Parathyroid adenoma (tissue), 2 donors: ENCODE measurements at regions not wholly inside any gene's neighbourhood (a gene's known extent, or its start where the extent isn't known, plus 50 kb on each side); places are given as distances from the start of the nearest gene placed in this dataset.

ENCODE experiments used
- H2AFZ ChIP-seq: fragments of 300-600 bp; sonication (generic); one replicate; pipeline ENCODE4 v1.7.0; 2017; ENCODE audit warnings: antibody characterized with exemption, mild to moderate bottlenecking
- H3K27ac ChIP-seq: fragments of 300-600 bp; sonication (generic); one replicate; pipeline ENCODE4 v1.7.0; 2017
- H3K27me3 ChIP-seq: fragments of 300-600 bp; sonication (generic); one replicate; pipeline ENCODE4 v1.7.0; 2017; ENCODE audit warnings: low read length; ENCODE audit not compliant: control insufficient read depth, insufficient read depth
- H3K36me3 ChIP-seq: fragments of 300-600 bp; sonication (generic); one replicate; pipeline ENCODE4 v1.7.0; 2017; ENCODE audit warnings: low read length; ENCODE audit not compliant: control insufficient read depth, insufficient read depth
- H3K4me1 ChIP-seq: fragments of 300-600 bp; sonication (generic); one replicate; pipeline ENCODE4 v1.7.0; 2017; ENCODE audit warnings: control low read depth
- H3K4me2 ChIP-seq: fragments of 300-600 bp; sonication (generic); one replicate; pipeline ENCODE4 v1.7.0; 2017; ENCODE audit warnings: low read length
- H3K4me3 ChIP-seq: fragments of 300-600 bp; sonication (generic); one replicate; pipeline ENCODE4 v1.7.0; 2017; ENCODE audit warnings: low read depth, low read length
- H3K79me2 ChIP-seq: fragments of 300-600 bp; sonication (generic); one replicate; pipeline ENCODE4 v1.7.0; 2017; ENCODE audit warnings: control low read depth
- H3K9ac ChIP-seq: fragments of 300-600 bp; sonication (generic); one replicate; pipeline ENCODE4 v1.7.0; 2017; ENCODE audit warnings: mild to moderate bottlenecking
- H3K9me3 ChIP-seq: fragments of 300-600 bp; sonication (generic); one replicate; pipeline ENCODE4 v1.7.0; 2017; ENCODE audit warnings: low read length; ENCODE audit not compliant: control insufficient read depth
- TF ChIP-seq, protein P1 (sequence below): fragments of 300-600 bp; sonication (generic); IDR thresholded peaks from one replicate; pipeline ENCODE4 v1.7.0; 2017; ENCODE audit warnings: antibody characterized with exemption, mild to moderate bottlenecking
- donor health status: primary hyperparathyroidism.

- Histone ChIP-seq H2AFZ (no peak overlapping the region), H3K36me3 (no peaks in the 10 kb centered on the region), H3K9ac (no peak overlapping the region), H3K4me1 (no peaks in the 10 kb centered on the region), H3K27ac (no peak overlapping the region), H3K4me2 (no peak overlapping the region), H3K27me3 (no peaks in the 10 kb centered on the region), H3K4me3 (no peak overlapping the region), H3K9me3 (no peaks in the 10 kb centered on the region), H3K79me2 (no peaks in the 10 kb centered on the region)
- TF ChIP-seq, protein P1, sequence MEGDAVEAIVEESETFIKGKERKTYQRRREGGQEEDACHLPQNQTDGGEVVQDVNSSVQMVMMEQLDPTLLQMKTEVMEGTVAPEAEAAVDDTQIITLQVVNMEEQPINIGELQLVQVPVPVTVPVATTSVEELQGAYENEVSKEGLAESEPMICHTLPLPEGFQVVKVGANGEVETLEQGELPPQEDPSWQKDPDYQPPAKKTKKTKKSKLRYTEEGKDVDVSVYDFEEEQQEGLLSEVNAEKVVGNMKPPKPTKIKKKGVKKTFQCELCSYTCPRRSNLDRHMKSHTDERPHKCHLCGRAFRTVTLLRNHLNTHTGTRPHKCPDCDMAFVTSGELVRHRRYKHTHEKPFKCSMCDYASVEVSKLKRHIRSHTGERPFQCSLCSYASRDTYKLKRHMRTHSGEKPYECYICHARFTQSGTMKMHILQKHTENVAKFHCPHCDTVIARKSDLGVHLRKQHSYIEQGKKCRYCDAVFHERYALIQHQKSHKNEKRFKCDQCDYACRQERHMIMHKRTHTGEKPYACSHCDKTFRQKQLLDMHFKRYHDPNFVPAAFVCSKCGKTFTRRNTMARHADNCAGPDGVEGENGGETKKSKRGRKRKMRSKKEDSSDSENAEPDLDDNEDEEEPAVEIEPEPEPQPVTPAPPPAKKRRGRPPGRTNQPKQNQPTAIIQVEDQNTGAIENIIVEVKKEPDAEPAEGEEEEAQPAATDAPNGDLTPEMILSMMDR, result no peak
Measured at GRCh38 chr16:65672960-65673359, 551.1 kb upstream of the CDH11 start.

- no peaks in the 10 kb centered on the region for H3K27me3 ChIP-seq
- H3K36me3 ChIP-seq, result no peaks in the 10 kb centered on the region
- TF ChIP-seq, protein P1, result no peak
- no peak overlapping the region for H3K9ac ChIP-seq
- H3K79me2 ChIP-seq, result no peaks in the 10 kb centered on the region
- no peak overlapping the region for H2AFZ ChIP-seq
- H3K27ac ChIP-seq, result no peak overlapping the region
- H3K4me1 ChIP-seq, result no peaks in the 10 kb centered on the region
- no peaks in the 10 kb centered on the region for H3K9me3 ChIP-seq
- no peak overlapping the region for H3K4me3 ChIP-seq
- no peak overlapping the region for H3K4me2 ChIP-seq
Measured at GRCh38 chr16:65671071-65671470, 549.2 kb upstream of the CDH11 start.

DNA sequence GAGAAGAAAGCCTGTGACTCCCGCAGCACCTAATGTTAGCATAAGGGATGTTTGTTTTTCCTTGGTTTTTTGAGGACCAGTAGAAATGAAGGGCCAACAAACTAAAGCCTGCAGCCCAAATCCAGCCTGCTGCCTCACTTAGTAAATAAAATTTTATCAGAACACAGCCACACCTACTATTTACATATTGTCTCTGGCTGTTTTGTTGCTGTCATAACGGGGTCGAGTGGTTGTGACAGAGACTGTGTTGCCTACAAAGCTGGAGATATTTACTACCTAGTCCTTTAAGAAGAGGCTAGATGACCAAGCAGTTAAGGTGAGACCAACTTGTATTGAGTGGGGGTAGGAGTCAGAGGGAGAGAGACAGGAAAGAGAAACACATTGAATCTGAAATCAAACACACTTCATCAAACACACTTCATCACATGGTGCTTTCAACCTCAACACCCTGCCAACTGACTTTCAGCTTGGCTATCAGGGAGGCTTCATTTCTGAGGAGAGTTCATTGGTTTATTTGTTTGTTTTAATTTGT is 546.3 kb upstream of the CDH11 start:
- TF ChIP-seq, protein P1, result no peak
- Histone ChIP-seq H3K4me3 (no peak overlapping the region), H2AFZ (no peak overlapping the region), H3K4me1 (no peaks in the 10 kb centered on the region), H3K79me2 (no peaks in the 10 kb centered on the region), H3K9me3 (no peaks in the 10 kb centered on the region), H3K4me2 (no peak overlapping the region), H3K36me3 (no peaks in the 10 kb centered on the region), H3K9ac (no peak overlapping the region), H3K27ac (no peak overlapping the region), H3K27me3 (no peaks in the 10 kb centered on the region)

GRCh38 chr16:65667011-65667578 is 545.2 kb upstream of the CDH11 start:
- Histone ChIP-seq H3K36me3 (no peaks in the 10 kb centered on the region), H3K4me2 (no peak overlapping the region), H3K4me1 (no peaks in the 10 kb centered on the region), H3K9me3 (no peaks in the 10 kb centered on the region), H2AFZ (no peak overlapping the region), H3K4me3 (no peak overlapping the region), H3K27ac (no peak overlapping the region), H3K9ac (no peak overlapping the region), H3K79me2 (no peaks in the 10 kb centered on the region), H3K27me3 (no peaks in the 10 kb centered on the region)
- TF ChIP-seq, protein P1, result no peak
